SU-DHL-6 (cell line): ENCODE measurements at regions not wholly inside any gene's neighbourhood (a gene's known extent, or its start where the extent isn't known, plus 50 kb on each side); places are given as distances from the start of the nearest gene placed in this dataset.

Source experiments
- H2AFZ ChIP-seq: fragments of 200-600 bp; sonication (generic); 2 replicates; pipeline ENCODE4 v1.6.1; 2014; ENCODE audit warnings: low read depth, mild to moderate bottlenecking, moderate library complexity, mixed read lengths, antibody characterized with exemption, low read length; ENCODE audit not compliant: severe bottlenecking
- H3F3A ChIP-seq: fragments of 200-600 bp; shearing (Covaris generic); 2 replicates; pipeline ENCODE4 v1.6.0; 2016; ENCODE audit warnings: antibody characterized with exemption, mild to moderate bottlenecking; ENCODE audit not compliant: insufficient read depth
- H3K27ac ChIP-seq: fragments of 200-600 bp; sonication (generic); 2 replicates; pipeline ENCODE4 v1.5.1; 2016; ENCODE audit warnings: low read depth, mild to moderate bottlenecking, low read length, moderate library complexity, mixed read lengths
- H3K27me3 ChIP-seq: fragments of 200-600 bp; sonication (generic), shearing (Covaris generic); 2 replicates; pipeline ENCODE4 v1.6.0; 2014; ENCODE audit warnings: mild to moderate bottlenecking, low read length
- H3K36me3 ChIP-seq: fragments of 200-600 bp; sonication (generic); 2 replicates; pipeline ENCODE4 v1.6.1; 2014; ENCODE audit warnings: mild to moderate bottlenecking, low read length, mixed read lengths
- H3K4me2 ChIP-seq: fragments of 300-600, 200-600 bp; shearing (Covaris generic), sonication (generic); 2 replicates; pipeline ENCODE4 v1.6.0; 2014; ENCODE audit warnings: low read length, low read depth, mild to moderate bottlenecking; ENCODE audit not compliant: poor library complexity, severe bottlenecking
- H3K4me3 ChIP-seq: fragments of 200-600 bp; sonication (generic); 2 replicates; pipeline ENCODE4 v1.5.1; 2014; ENCODE audit warnings: antibody characterized with exemption, low read length, mild to moderate bottlenecking, mixed read lengths; ENCODE audit not compliant: insufficient read depth, poor library complexity, severe bottlenecking
- H3K79me2 ChIP-seq: fragments of 200-600 bp; sonication (generic); 2 replicates; pipeline ENCODE4 v1.6.1; 2014; ENCODE audit warnings: mild to moderate bottlenecking, low read length, moderate library complexity; ENCODE audit not compliant: insufficient read depth
- H3K9ac ChIP-seq: fragments of 200-600 bp; sonication (generic); 2 replicates; pipeline ENCODE4 v1.7.0; 2014; ENCODE audit warnings: mild to moderate bottlenecking, low read length
- H3K9me2 ChIP-seq: fragments of 200-600 bp; sonication (generic); replicated peaks from 2 replicates; pipeline ENCODE4 v1.6.1; 2014; ENCODE audit warnings: low read length; ENCODE audit not compliant: insufficient read depth
- H3K9me3 ChIP-seq: fragments of 200-600 bp; sonication (generic); 2 replicates; pipeline ENCODE4 v1.6.1; 2014; ENCODE audit warnings: low read length, mixed read lengths; ENCODE audit not compliant: insufficient read depth
- H4K20me1 ChIP-seq: fragments of 200-600 bp; sonication (generic); 2 replicates; pipeline ENCODE4 v1.6.1; 2014; ENCODE audit warnings: low read depth, mild to moderate bottlenecking, antibody characterized with exemption, low read length, moderate library complexity, mixed read lengths
- EZH2phosphoT487 ChIP-seq: fragments of 200-600 bp; sonication (generic), shearing (Covaris generic); conservative IDR thresholded peaks from 2 replicates; pipeline ENCODE4 v1.6.1; 2018; ENCODE audit warnings: mild to moderate bottlenecking, antibody characterized with exemption, low read length, moderate library complexity, mixed read lengths
- TF ChIP-seq, protein P1 (sequence below): fragments of 200-600 bp; sonication (generic); IDR thresholded peaks from one replicate; pipeline ENCODE4 v1.5.1; 2017; ENCODE audit warnings: antibody characterized with exemption, mild to moderate bottlenecking, low read length, moderate library complexity; ENCODE audit not compliant: insufficient read depth, poor library complexity, severe bottlenecking

DNA sequence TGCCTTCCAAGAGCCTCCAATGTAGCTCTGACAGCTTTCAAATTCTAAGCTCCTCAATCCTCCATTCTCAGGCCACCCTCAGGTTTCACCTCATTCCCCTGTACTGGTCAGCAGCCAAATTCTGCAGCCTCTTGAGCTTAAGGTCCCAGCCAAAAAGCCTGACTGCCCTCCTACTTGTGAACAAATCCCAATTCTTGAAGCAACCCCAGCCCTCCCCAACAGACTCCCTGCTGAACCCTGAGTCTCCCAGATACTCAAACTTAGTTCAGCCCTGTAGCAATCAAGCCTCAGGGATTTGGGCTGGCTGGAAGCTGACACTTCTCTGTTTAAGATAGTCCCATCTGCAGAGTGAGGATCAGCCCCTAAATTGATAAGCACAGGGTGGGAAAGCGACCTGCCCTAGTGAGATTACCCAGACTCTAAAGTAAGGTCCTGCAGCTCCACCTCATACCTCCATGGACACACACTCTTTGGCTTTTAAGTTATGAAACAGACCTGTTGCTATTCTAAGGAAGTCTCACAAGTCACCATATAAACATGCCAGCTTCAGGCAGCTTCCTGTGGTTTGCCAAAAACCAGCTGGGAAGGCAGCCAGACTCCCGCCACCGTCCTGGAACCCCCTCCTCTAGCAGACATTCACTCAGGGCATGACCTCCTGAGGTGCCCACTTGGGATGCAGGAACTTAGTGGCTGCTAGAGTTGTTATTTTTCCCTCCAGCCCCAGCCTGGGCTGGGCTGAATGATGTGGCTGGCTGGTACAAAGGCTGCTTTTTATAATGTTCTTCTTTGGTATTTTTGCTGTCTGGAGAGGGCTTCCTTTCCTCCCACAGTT is 82.5 kb upstream of the PICALM start:
- Histone ChIP-seq H3K4me3 (no peak overlapping the region), H3K4me2 (peak overlapping the region; percentile 31), H3K27me3 (no peaks in the 10 kb centered on the region), H3K9me2 (no peaks in the 10 kb centered on the region), H3K36me3 (no peaks in the 10 kb centered on the region), H3K79me2 (no peaks in the 10 kb centered on the region), H4K20me1 (no peaks in the 10 kb centered on the region), H3K9me3 (no peaks in the 10 kb centered on the region), H2AFZ (peak overlapping the region; percentile 16), H3K27ac (no peak overlapping the region), H3K9ac (peak overlapping the region; percentile 12; the same call in 1 of the 2 replicates), H3F3A (no peaks in the 10 kb centered on the region)
- TF ChIP-seq, protein P1, sequence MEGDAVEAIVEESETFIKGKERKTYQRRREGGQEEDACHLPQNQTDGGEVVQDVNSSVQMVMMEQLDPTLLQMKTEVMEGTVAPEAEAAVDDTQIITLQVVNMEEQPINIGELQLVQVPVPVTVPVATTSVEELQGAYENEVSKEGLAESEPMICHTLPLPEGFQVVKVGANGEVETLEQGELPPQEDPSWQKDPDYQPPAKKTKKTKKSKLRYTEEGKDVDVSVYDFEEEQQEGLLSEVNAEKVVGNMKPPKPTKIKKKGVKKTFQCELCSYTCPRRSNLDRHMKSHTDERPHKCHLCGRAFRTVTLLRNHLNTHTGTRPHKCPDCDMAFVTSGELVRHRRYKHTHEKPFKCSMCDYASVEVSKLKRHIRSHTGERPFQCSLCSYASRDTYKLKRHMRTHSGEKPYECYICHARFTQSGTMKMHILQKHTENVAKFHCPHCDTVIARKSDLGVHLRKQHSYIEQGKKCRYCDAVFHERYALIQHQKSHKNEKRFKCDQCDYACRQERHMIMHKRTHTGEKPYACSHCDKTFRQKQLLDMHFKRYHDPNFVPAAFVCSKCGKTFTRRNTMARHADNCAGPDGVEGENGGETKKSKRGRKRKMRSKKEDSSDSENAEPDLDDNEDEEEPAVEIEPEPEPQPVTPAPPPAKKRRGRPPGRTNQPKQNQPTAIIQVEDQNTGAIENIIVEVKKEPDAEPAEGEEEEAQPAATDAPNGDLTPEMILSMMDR, result no peak
- no peak for TF ChIP-seq EZH2phosphoT487

DNA sequence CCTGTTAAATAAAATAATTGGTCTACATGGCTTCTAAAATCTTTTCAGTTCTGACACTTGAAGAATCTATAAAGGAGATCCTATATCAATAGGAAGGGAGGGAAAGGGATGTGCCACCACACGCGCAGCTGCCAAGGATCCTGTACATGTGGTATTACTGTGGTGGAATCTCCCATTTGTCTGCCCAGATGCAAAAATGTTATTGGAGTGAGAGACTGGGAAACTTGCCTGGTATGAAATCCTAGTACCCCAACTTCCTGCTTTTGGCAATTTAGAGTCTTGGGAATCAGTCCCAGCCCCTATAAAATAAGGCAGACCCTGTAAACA is 81.9 kb upstream of the PICALM start:
- Histone ChIP-seq H3K4me2 (no peak overlapping the region), H3K9ac (no peak overlapping the region), H3K9me2 (no peaks in the 10 kb centered on the region), H3K27me3 (no peaks in the 10 kb centered on the region), H4K20me1 (no peaks in the 10 kb centered on the region), H3K27ac (no peak overlapping the region), H3K9me3 (no peaks in the 10 kb centered on the region), H3K36me3 (no peaks in the 10 kb centered on the region), H2AFZ (no peak overlapping the region), H3K79me2 (no peaks in the 10 kb centered on the region), H3F3A (no peaks in the 10 kb centered on the region), H3K4me3 (no peak overlapping the region)
- TF ChIP-seq, protein P1, result no peak
- no peak for TF ChIP-seq EZH2phosphoT487

DNA sequence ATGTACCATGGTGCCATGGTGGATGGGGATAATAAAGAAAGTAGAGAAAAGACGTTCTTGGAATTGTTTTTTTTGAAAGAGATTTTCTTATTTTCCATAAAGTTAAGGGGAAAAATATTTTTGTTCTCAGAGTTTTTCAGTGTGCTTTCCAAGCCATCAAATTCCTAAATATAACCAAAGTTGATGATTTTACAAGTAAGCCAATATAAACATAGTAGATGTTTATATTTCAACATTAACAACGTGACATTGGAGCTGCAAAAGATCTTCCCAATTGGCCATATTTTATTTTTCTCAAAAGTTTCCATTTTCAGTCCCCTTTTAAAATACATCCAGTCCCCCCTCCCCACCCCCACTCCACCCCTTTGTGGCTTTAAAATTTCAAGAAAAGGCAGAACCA is 80.9 kb upstream of the PICALM start:
- TF ChIP-seq EZH2phosphoT487, result no peak
- TF ChIP-seq, protein P1, result no peak
- Histone ChIP-seq H3K27me3 (no peaks in the 10 kb centered on the region), H3K79me2 (no peaks in the 10 kb centered on the region), H2AFZ (no peak overlapping the region), H4K20me1 (no peaks in the 10 kb centered on the region), H3K4me3 (no peak overlapping the region), H3K27ac (no peak overlapping the region), H3K9me2 (no peaks in the 10 kb centered on the region), H3K36me3 (no peaks in the 10 kb centered on the region), H3K4me2 (no peak overlapping the region), H3F3A (no peaks in the 10 kb centered on the region), H3K9me3 (no peaks in the 10 kb centered on the region), H3K9ac (no peak overlapping the region)
